Stimulated activated CD8-positive, alpha-beta memory T cell treated with anti-CD3 and anti-CD28 coated beads, Interleukin-12 subunit alpha, Interleukin-12 subunit beta, amount 100 ng/mL, for 1 hour (primary cell): ENCODE measurements at regions not wholly inside any gene's neighbourhood (a gene's known extent, or its start where the extent isn't known, plus 50 kb on each side); places are given as distances from the start of the nearest gene placed in this dataset.
"Not testable (repeated sequence)": the region's sequence is repeated elsewhere in the genome, so short reads cannot be mapped to it uniquely, and the experiment has no call there.

Source experiments
- DNase-seq: peaks from one replicate; pipeline ENCODE4 v3.0.0-alpha.2; 2020; ENCODE audit warnings: low read depth

DNA sequence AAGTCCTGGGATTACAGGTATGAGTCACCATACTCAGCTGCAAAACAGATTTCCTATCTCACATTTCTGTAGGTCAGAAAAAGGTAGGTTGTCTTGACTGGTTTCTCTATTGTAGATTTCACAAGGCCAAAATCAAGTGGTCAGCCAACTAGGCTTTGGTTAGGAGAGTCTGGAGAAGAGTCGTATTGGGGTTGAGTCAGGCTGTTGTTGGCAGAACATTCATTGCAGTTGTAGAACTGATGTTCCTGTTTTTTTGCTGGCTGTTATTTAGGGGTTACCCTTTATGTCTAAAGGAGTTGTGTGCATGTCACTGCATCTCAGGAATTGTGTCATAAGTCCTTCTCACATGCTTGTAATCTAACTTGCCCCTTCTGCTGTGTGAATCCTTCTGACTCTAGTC, 814.2 kb upstream of the GRAMD2B start:
- no peak for DNase-seq

DNA sequence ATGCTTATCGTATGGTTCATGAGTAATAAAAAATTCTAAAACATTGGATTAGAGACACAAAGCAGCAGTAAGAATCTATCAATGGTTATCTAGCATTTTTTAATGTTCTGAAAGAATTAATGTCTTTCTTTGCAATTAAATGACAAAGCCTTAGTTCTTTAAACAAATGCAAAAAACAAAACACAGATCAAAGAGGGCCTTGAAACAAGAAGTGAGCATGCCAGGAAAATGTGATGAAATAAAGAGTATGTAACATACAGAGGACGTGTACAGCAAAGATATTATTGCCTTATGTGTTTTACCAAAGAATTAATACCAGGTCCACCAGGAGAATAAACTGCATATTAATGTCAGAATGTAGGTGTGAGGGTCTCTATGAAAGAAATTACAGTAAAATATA, 812.3 kb upstream of the GRAMD2B start:
- no peak for DNase-seq

DNA sequence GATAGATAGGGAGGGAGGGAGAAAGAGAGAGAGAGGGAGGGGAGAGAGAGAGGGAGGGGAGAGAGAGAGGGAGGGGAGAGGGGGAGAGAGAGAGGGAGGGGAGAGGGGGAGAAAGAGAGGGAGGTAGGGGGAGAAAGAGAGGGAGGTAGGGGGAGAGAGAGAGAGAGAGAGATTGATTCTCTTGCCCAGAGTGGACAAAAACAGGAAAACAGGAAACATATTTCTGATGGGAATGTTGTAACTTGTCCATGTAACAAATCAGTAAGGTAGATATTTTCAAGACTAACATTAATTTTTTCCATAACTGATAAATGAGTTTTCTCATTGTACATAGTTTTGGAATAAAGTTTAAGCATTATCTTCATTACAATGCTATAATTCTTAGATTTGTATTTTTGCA, 811.7 kb upstream of the GRAMD2B start:
- no peak for DNase-seq

DNA sequence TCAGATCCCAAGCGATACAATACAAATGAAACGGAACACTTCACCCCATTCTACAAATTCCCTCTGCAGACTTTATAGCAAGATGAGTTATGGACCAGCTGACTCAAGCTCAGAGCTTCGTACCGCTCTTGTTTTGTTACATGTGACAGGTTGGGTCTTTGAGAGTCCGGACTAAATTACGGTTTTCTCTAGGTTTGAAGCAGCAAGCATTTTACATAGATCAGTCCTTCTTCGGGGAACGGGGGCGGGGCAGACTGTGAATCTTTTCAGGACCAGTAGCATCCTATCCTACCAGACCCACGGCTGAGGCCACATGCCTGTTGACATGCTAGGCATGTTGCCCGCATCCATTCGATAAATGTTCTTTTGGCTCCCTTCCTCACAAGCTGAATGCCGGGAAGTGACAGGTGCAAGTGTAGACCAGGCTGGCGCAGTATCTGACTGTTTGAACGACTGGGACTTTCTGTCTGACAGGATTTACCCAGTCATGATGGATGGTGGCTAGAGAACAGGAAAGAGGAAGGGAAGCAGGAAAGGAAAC, 811.0 kb upstream of the GRAMD2B start:
- DNase-seq, result no peak

DNA sequence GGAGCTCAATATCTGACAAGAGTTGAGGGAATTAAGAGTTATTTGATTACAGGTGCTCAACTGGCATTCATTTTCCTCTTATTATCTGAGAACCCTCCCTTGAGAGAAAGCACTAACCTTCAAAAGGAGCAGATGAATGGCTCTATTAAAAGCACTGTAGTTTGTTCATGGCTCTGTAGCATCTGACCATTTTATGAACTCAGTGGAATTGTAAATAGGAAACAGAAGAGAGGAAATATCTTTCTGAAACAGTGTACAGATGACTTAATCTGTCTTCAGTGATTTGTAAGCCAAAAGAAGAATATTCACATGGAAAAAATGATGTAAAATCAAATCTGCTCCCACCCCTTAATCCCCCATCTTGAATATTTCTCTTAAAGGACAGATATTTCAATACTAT, 810.4 kb upstream of the GRAMD2B start:
- no peak for DNase-seq

DNA sequence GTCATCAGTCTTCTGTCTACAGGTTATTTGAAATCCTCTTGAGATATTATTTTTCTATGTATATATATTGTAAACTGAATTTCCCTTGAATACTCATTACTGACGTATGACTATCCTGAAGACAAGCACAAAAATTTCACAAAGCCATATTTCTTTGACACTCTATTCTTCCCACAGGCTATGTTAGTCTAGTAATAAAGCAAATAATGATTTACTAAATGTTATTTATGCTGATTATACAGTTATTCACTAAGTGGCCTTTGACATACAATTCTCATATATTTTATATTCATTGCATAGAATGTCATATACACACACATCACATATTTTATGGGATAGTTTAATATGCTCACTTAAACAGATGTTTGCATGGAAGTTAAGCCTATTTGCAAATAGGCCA, 793.0 kb upstream of the GRAMD2B start:
- DNase-seq, result no peak

DNA sequence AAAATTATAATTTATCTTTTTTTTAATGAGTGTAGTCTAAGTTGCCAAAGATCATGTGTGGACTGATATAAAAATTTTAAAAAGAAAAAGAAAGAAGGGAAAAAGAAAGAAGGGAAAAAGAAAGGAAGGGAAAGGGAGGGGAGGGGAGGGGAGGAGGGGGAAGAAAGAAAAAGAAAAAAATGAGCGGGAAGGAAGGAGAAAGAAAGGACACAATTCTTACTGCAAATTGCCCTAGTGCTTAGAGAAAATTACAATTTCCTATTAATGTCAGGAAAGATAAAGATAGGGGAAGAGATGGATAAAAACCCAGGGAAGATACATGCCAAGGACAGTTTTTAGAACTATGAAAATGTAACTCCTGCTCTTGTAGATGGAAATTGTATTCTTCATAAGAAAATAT, 789.7 kb upstream of the GRAMD2B start:
- DNase-seq, result no peak

DNA sequence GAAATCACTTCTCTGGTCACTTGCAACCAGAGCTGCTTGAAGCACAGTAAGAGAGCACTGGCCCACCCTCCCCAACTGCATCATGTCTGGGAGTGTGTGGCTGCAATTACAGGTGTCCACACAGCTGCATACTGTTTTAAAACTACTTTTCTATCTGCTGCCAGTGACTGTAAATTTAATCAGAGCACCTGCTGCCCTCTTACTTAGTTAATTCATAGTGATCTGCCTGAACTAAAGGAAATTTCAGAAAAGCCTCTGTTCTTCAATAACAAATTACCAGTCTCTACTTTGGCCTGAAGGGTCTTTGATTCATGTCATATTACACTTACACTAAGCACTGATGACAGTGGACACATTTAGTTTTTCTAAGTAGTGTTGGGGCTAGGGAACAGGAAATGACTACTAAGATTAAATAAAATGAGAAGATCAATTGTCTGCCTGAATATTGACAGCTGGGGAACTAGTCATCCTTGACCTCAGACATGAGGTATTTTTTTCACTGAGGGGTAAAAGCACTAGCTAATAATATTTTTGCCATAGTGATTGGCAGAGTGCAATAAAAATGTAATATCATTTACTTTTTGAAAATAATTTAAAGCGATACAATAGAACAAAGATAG, 788.9 kb upstream of the GRAMD2B start:
- DNase-seq, result no peak

DNA sequence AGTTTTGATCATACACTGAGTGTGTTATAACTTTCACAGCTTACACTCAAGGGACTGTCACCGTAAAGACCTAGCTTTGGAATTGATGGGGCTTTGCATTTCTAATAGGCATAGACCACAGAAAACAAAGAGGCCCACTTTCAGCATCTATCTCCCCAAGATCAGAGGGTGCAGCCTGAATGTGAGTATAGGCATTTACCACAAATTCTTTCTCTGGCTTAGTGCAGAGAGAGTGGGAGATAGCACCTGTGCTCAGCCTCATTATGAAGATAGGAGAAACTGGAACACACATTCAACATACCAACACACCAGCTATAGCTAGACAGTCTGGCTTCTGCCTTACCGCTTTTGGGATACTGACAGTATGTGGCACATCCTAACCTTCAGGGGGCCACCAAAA, 783.4 kb upstream of the GRAMD2B start:
- no peak for DNase-seq

DNA sequence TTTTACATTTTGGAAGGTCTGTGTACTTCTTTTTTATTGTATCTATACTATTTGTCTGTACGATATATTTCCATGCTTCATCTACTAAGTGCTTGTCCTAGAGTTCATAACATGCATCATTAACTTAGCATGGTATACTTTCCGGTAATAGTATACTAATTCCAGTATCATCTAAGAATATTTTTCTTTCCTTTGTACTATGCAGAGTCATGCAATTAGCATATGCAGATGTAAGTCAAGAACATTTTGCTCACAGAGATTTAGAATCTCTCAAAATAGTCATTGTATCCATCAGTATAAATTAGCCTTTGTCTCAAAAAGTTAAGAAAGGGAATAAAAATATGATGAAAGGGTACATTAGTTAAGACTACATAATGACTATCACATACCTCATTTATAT, 770.4 kb upstream of the GRAMD2B start:
- no peak for DNase-seq

DNA sequence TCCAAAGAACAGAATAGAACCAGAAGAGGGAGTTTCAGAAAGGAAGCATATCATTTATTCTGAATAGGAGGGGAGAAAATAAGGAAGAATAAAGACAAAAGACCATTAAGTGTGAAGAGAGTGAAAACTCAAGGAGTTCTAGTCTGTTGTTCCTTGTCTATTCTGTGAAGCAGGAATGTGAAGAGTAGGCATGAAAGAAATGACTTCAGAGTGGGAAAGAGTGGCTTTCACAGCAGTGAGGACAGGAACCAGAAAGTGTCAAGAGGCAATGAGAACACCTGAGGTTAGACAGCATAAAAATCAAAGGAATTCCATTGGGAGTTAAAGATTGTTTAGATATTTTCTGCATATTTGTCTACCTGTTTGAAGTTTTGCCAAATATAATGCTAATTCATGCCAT, 768.8 kb upstream of the GRAMD2B start:
- no peak for DNase-seq

DNA sequence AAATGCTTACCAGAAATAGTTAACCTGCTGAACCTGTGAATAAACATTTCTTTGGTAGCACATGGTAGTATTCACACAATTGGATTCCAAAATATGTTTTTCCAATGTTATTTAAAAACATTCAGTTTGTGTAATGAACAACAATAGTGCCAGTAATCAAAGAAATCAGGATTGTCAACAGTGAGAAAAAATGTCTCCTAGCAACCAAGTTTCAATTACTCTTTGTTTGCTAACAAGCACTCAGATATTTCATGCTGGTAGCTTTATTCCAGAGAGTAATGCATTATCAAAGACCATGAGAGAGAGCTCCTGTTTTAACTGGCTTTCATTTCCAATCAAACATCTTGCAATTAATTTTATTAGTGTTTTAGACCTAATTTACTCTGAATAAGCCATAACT, 768.1 kb upstream of the GRAMD2B start:
- no peak for DNase-seq

DNA sequence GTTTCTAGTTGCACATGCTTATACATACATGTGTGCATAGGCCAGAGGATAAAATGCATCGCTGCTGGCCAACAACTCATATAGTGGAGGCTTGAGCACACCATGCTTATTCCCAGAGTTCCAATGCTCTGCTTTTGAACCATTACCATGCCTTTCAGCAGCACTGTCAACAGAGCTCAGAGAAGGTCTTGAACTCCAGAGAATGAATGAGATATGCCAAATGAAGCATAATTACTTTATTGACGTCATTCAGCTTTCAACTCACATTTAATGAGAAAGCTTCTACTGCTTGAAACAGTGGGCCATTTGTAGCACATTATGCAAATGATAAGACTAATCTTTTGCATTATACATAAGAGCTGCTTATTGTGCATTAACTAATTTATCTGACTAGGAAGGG, 765.3 kb upstream of the GRAMD2B start:
- DNase-seq, result no peak

DNA sequence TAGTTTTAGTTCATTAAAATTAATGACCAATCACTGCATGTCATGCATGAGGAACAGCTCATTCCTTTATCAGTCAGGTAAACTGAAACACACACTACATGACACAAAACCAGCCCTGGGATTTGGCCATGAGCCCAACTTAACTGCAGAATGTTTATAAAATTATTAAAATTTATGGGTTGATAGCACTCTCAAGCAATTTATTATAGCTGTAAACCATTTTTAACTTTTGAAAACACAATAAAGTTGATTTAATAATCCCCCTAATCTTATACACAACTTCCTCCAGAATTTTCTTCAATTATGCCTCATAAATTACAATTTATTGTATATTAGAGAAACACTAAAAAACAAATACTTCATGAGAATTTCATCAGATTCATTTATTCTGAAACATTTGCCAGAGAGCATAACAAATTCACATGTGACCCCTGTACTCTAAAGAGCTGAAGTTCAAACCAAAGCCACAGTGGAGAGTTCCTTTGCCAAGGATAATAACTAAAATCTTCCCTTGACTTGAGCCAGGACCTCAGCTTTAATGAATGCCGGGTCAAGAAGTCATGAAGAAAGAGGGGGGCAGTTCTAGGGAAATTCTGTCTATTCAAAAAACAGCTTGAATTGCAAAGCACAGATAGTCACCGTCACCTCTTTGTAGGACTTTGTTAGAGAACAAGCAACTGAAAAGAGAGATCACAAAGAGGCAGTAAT, 763.7 kb upstream of the GRAMD2B start:
- DNase-seq, result no peak

DNA sequence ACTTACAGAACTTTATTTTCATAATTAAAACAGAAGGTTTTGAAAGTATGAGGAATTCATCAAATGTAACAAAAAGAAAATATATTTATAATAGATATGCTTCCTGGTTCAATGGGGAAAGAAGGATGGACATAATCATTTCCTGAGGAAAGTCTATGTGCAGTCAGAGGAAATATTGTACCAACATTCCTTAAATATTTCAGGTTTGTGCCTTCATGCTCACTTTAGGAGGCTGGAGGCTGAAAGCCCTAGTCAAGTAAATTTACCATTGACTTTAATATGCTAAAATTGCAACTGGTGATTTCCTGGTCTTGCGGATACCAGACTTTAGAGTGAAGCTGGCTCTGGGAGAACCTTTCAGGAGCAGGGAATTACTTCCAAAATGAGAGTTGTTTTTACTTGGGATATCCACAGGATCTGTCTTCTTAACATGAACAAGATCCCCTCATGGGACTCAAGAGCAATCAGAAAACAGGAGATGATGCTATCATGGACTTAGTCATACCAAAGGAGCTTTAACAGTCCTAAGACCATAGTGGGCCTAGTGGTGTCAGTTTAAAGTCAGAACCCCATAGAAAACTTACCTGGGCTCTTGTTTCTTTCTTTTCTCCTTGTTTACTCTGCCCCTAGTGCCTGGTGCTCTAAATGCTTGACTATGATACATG, 762.8 kb upstream of the GRAMD2B start:
- DNase-seq, result no peak

DNA sequence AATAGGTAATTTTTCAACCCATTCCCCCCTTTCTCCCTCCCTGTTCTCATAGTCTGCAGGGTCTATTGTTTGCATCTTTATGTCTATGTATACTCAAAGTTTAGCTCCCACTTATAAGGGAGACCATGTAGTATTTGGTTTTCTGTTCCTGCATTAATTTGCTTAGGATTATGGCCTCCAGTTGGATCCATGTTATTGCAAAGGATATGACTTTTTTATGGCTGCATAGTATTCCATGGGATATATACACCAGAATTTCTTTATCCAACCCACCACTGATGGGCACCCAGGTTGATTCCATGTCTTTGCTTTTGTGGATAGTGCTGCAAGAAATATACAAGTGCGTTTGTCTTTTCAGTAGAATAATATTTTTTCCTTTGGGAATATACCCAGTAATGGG, 761.6 kb upstream of the GRAMD2B start:
- DNase-seq, result no peak

DNA sequence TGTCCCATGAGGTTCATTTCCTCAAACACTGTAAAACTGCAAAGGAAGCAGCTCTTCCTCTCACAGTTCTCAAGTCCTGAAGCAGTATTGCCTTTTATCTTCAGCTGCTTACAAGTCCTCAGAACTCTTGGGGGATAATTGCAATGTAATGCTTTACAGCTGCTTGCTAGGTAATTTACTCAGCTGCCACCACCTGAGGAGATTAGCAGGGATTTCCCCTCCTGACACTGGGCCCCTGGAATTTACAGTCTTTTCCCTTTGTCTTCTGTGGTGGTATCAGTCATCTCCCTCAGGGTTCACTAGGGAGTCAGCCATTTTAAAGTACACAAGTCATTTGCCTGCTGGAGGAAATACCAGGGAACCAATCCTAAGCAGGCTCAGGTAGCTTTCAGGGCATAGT, 754.3 kb upstream of the GRAMD2B start:
- no peak for DNase-seq

DNA sequence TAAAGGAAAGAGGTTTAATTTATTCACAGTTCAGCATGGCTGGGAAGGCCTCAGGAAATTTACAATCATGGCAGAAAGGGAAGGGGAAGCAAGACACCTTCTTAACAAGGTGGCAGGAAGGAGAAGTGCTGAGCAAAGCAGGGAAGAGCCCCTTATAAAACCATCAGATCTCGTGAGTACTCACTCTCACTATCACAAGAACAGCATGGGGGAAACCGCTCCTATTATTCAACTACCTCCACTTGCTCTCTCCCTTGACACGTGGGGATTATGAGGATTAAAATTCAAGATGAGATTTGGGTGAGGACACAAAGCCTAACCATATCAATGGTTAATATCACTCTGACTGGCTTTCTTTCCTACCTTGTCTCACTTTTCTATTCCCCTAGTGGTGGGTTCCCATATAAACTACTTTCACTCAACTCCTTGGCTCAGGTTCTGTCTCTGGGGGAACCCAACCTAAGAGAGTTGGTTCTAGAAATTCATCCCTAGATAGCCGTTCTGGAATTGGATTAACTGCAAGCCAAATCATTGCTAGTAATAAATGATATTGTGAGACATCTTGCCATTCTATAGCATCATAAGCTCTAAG, 749.8 kb upstream of the GRAMD2B start:
- no peak for DNase-seq

DNA sequence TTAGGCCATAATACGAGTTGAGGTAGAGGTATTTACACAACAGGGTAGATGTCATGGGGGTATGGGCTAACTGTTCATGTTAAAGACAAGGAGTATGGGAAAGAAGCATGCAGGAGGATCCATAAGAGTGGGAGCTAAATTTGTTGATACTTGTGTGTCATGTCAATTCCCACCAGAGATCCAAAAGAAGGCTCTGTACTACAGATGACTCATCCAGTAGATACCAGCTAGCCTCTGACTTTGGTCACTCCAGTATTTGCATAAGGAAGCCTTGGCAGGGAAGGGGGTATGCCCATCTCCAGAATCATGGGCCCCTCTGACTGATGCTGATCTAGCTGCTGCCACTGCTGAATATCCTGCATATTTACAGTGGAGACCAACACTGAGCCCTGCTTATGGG, 743.7 kb upstream of the GRAMD2B start:
- DNase-seq, result no peak

DNA sequence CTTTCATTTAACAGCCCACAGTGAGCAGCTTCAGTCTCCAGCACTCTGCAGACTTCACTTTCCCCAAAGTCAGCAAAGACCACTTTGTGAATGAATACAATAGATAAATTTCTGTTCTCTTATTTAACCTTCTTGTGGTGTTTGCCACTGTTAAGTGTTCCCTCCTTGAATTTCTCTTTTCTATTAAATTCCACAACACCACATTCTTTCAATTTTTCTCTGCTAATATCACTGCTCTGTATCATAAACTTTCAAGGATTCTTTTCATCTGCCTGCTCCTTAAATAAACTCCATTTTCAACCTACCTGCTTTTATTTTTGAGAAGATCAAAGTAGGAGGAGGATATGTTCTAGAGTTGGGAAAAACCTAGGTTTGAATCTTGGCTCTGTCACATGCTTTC, 739.5 kb upstream of the GRAMD2B start:
- DNase-seq, result no peak

DNA sequence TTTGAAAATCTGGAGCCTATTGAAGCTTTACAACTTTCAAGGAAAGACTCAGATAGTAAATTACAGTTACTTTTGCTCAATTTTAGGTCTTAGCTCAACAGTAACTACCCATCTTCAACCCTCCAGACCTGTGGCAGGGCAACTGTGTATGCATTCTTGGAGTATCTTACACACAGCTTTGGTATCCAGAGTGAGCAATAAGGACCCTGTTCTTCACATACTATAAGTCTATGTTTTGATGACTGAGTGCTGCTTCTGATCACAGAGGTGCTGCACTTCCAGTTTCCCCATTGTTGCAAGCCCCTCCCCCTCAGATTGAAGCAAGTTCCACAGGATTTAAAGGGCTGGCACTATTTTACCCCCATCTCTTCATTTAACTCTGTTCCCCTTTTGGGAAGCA, 737.4 kb upstream of the GRAMD2B start:
- no peak for DNase-seq

DNA sequence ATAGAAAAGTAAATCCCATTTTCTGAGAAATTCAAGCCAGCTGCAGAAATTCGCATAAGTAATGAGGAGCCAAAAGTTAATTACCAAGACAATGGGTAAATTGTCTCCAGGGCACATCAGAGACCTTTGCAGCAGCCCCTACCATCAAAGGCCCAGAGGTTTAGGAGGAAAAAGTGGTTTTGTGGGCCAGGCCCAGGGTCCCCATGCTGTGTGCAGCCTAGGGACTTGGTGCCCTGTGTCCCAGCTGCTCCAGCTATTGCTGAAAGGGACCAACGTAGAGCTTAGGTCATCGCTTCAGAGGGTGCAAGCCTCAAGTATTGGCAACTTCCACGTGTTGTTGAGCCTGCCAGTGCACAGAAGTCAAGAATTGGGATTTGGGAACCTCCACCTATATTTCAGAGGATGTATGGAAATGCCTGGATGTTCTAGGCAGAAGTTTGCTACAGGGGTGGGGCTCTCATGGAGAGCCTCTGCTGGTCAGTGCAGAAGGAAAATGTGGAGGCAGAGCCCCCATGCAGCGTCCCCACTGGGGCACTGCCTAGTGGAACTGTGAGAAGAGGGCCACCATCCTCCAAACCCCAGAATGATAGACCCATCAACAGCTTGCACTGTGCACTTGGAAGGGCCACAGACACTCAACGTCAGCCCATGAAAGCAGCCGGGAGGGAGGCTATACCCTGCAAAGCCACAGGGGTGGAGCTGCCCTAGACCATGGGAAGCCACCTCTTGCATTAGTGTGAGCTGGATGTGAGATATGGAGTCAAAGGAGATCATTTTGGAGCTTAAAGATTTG, 731.3 kb upstream of the GRAMD2B start:
- not testable (repeated sequence) for DNase-seq
